Gastroesophageal sphincter (tissue), 3 donors: ENCODE measurements at regions not wholly inside any gene's neighbourhood (a gene's known extent, or its start where the extent isn't known, plus 50 kb on each side); places are given as distances from the start of the nearest gene placed in this dataset.

Source experiments
- CTCF ChIP-seq, 4 experiments: fragments of 200-600 bp in 2 of 4; fragments of 450-650 bp in 2 of 4; sonication (generic) in 1 of 4; IDR thresholded peaks; one replicate each; pipeline ENCODE4 v1.5.1; 2017 to 2019; ENCODE audit warnings: antibody characterized with exemption in 4 of 4, mild to moderate bottlenecking in 2 of 4, moderate library complexity in 2 of 4
- POLR2A ChIP-seq, 2 donors: fragments of 450-650 bp; IDR thresholded peaks; one replicate each; pipeline ENCODE4 v1.6.1; 2017; ENCODE audit warnings: antibody characterized with exemption in 2 of 2, mild to moderate bottlenecking in 2 of 2, moderate library complexity in 1 of 2
- POLR2AphosphoS5 ChIP-seq: sonication (generic); formaldehyde crosslinking; IDR thresholded peaks from one replicate; pipeline ENCODE4 v1.6.1; 2017; ENCODE audit warnings: antibody characterized with exemption

- TF ChIP-seq CTCF (IDR thresholded peaks at IDR 0.05), result no peak
- no peak for TF ChIP-seq POLR2AphosphoS5
- TF ChIP-seq POLR2A (IDR thresholded peaks at IDR 0.05), result no peak
Measured at GRCh38 chr5:142508591-142508990, 177.3 kb downstream of the FGF1 start.
